HuH-7 (cell line): ENCODE measurements at regions not wholly inside any gene's neighbourhood (a gene's known extent, or its start where the extent isn't known, plus 50 kb on each side); places are given as distances from the start of the nearest gene placed in this dataset.

Experiments
- DNase-seq: peaks from one replicate; pipeline ENCODE4 v3.0.0; 2011; ENCODE audit warnings: low spot score

DNA sequence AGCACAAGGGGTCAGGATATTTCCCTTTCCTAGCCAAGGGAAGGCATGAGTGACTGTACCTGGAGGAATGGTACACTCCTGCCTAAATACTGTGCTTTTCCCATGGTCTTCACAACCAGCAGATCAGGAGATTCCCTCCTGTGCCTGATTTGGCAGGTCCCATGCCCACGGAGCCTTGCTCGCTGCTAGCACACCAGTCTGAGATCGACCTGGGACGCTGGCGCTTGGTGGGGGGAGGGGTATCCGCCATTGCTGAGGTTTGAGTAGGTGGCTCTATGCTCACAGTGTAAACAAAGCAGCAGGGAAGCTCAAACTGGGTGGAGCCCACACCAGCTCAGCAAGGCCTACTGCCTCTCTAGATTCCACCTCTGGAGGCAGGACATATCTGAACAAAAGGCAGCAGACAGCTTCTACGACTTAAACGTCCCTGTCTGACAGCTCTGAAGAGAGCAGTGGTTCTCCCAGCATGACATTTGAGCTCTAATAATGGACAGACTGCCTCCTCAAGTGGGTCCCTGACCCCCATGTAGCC lies 486.0 kb upstream of the CHRM3 start:
- no peak for DNase-seq

- no peak for DNase-seq
Observed at GRCh38 chr1:238898856-238899255, 487.5 kb upstream of the CHRM3 start.

DNA sequence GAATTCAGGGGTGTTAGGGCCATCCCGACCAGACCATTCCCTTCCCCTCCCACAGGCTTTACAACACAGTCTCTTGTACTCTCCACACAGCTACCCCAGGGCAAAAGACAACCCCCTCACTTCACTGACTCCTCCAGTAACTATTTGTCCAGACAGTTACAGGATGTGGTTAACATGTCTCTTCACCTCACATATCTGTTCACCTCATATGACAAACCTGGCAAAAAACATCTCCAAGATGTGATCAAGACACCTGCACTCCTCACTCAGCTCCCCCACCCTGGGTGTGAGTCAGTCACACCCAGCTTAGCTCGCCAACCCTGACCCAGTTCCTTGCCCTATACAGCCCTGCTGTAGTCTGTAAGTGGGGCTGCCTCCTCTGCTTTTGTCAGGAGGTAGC lies 490.5 kb upstream of the CHRM3 start:
- DNase-seq = no peak

GRCh38 chr1:238892612-238893011 lies 493.8 kb upstream of the CHRM3 start:
- no peak for DNase-seq

GRCh38 chr1:238861342-238862066 lies 524.9 kb upstream of the CHRM3 start:
- DNase-seq = no peak

- DNase-seq = no peak
Observed at GRCh38 chr1:238833919-238834318, 552.4 kb upstream of the CHRM3 start.

DNA sequence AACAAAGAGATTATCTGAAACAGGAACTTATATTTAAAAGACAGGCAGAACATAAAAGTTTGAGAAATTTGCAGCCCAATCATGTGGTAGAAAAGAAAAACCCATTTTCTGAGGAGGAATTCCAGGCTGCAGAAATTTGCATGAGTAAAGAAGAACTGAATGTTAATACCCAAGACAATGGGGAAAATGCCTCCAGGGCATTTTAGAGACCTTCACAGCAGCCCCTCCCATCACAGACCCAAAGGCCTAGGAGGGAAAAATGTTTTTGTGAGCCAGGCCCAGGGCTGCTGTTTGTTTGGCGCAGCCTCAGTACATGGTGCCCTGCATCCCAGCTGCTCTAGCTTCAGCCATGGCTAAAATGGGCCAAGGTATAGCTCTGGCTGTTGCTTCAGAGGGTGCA lies 554.3 kb upstream of the CHRM3 start:
- DNase-seq = no peak

DNA sequence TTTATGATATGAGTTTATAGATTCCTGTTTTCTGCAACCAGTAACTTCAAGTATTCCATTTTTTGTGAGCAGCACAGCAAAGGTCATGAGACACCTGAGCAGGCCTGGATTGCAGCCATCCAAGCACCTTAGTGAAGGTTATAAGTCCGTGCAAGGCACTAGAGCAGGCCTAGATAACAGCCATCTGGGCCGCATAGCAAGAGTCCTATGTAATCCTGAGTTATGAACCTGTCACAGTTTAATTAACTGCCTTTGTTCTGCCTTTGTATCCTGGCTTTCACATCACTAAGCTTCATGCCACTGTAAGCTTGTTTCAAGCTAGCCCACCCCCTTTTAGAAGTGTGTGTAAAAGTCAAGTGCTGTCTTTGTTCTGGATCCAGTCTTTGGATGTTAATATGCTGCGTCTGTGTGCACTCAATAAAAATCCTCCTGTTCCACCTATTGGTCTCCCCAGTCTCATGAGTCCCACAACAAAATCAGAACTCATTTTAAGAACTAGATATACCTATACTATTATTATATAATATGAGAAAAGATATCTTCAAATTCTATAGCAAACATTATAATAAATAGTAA lies 556.2 kb upstream of the CHRM3 start:
- DNase-seq = no peak

DNA sequence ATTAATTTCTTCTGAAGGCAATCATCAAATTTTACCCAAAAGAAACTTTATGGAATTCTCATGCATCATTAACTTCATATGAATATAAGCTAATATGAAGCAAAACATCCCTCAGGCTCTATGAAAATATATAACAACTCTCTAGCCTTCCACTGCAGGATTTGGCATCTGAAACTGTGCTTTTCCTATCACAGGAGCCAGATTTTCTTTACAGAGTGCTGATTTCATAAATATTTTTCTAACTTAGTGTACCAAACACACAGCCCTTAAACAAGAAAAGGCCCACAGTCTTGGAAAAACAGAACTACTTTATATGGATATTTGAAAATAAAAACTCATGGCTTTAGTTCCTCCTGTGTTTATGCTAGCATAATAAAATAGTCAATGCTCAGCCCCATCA lies 559.5 kb upstream of the CHRM3 start:
- DNase-seq = no peak

GRCh38 chr1:238823416-238823815 lies 563.0 kb upstream of the CHRM3 start:
- DNase-seq = no peak

DNA sequence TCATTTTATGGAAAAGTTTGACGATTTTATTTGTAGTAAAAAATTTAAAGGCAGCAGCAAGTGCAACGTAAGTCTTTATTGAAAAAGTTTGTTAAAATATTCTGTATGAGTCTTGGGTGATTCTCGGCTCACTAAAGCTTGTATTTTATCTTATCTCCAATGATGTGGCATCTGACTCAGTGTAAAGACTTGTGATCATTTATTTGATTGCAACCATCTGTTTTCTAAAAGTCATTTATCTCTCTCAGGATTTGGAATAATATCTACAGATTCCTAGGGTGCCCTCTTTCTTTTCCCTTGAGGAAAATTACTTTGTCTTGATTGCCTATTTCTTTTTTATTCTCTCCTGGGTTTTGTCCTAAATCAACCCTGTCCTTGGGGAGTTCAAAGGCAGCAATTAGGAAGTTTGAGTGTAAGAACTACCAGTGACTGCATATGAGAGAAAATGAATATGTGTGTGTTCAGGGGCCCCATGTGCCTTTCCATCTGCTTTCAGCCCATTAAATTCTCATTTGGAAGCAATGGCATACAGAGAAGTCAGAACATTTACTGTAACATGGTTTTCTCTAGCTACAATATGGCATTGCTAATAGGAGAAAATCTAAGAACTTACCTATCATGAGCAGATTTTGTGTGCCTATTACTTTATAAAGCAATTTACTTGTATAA lies 575.0 kb upstream of the CHRM3 start:
- DNase-seq = no peak

- DNase-seq = no peak
Observed at GRCh38 chr1:238790882-238791281, 595.5 kb upstream of the CHRM3 start.

GRCh38 chr1:238789916-238790667 lies 596.3 kb upstream of the CHRM3 start:
- peak; percentile 1 for DNase-seq

- no peak for DNase-seq
Observed at GRCh38 chr1:238787471-238787870, 598.9 kb upstream of the CHRM3 start.

DNA sequence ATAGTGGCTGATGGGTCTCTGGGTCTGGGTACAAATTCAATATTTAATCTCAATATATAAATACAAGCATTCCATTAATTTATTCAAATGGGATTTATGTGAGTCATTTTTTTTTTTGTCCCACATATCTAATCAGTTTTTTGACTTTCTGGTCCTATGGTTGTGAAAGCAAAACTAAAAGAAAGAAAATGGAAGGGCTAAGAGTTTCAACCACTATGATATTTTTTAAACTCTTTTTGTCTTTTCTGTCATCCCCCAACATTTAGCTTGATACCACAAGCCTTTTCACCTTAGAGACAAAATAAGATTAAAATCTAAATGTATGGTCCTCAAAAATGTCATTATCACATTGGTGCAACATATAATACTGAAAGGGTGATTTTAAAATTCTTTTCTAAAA lies 602.7 kb upstream of the CHRM3 start:
- no peak for DNase-seq

- DNase-seq = no peak
Observed at GRCh38 chr1:238779716-238780115, 606.7 kb upstream of the CHRM3 start.

- no peak for DNase-seq
Observed at GRCh38 chr1:238778113-238778512, 608.3 kb upstream of the CHRM3 start.

DNA sequence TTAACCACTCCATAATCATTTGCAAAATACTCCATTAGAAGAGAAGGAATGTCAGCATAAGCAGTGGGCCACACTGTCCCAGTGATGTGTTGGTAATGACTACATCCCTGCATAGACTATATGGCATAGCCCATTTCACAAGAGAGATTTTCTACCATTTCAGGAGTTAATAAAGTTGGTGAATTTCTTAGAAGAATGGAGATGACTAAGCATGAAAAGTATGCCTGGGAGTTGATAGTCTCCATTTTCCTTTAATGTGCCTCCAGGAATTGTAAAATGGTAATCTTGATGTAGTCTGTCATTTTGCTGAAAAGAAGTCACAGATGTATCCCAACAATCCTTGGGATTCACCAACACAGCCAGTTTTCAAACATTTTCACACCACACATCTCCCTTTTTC lies 608.8 kb upstream of the CHRM3 start:
- DNase-seq = no peak

GRCh38 chr1:238776126-238776525 lies 610.2 kb upstream of the CHRM3 start:
- DNase-seq = no peak

DNA sequence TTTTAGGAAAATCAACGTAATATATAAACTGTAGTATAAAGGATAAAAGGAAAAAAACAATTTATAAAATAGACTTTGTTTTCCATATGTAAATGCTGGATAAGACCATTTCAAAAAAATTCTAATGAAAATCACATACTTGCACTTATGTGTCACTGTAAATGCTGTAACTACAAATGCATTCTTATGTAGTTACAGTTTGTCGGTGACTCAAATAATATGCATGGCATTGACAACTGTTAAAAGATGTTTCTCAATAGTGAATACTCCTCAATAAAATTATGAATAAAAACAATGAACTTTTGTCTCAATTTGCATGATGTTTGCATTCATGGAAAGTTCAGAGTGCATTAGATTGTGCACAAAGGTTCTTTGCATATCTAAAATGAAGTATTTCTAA lies 614.0 kb upstream of the CHRM3 start:
- DNase-seq = no peak

DNA sequence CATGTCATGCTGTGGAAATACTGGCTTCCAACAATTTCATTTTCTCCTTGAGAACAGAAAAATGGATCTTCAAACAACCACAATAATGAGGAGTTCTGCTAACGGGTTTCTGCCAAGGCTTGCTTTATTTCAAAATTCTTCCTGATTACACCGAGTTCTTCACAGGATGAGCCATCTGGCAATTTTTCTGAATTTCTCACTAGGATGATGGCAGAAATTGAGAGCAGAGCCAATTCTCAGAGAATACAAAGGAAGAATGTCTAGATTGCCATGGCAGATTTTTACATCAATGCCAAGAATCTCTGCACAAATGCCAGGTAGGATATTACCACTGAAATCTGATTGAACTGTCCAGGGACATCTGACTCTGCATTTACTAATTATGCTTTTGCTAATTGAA lies 619.0 kb upstream of the CHRM3 start:
- DNase-seq = no peak

- no peak for DNase-seq
Observed at GRCh38 chr1:238764779-238765178, 621.6 kb upstream of the CHRM3 start.

GRCh38 chr1:238753252-238753651 lies 633.1 kb upstream of the CHRM3 start:
- DNase-seq = no peak
